ENCODE measurements at regions not wholly inside any gene's neighbourhood (a gene's known extent, or its start where the extent isn't known, plus 50 kb on each side); places are given as distances from the start of the nearest gene placed in this dataset.

DNA sequence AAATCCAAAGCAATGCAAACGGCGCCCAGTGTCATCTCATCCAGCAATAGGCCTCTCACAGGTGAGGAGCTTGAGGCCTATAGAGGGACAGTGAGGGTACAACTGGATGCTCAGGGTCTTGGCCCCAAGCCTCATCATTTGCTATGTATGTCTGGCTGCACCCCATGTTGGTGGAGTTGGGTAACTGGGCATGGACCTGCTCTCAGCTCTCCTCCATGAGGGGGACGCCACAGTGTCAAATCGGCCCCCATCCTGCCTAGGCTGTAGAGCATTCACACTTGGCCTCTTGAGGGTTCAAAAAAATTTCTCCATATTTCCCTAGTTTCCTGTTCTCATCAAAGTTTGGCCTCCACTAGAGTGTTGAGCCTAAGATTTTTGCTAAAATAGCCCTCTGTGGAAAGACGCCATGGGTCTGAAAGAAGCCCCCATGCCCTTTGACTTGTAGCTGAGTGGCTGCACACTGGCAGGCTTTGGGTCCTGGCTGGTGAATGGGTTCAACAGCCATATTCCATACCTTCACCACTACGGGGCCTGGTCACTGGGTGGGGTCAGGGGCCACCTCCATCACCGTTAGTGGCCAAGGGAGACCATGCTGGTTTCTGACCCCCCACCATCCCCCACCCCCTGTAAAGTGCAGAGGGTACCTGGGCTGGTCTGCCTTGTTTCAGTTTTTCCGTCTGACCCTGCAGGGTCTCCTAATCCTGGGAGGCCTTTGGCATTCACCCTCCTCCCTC lies 132.3 kb upstream of the TBX20 start:
- TF ChIP-seq TCF12 (IDR thresholded peaks at IDR 0.05; ENCODE audit: low read depth) (no peak), YY1 (IDR thresholded peaks at IDR 0.05; ENCODE audit: low read depth) (no peak), CEBPB (IDR thresholded peaks at IDR 0.05) (no peak), CREB1 (IDR thresholded peaks at IDR 0.05; ENCODE audit: low read depth) (no peak), EP300 (IDR thresholded peaks at IDR 0.05; ENCODE audit: borderline replicate concordance) (no peak), TEAD4 (IDR thresholded peaks at IDR 0.05) (no peak), RAD21 (IDR thresholded peaks at IDR 0.05; ENCODE audit: low read depth) (no peak), FOXM1 (IDR thresholded peaks at IDR 0.05; ENCODE audit: borderline replicate concordance, low read depth) (no peak)
- TF ChIP-seq, protein P1, sequence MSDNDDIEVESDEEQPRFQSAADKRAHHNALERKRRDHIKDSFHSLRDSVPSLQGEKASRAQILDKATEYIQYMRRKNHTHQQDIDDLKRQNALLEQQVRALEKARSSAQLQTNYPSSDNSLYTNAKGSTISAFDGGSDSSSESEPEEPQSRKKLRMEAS (IDR thresholded peaks at IDR 0.05) = no peak
- TF ChIP-seq, protein P2, sequence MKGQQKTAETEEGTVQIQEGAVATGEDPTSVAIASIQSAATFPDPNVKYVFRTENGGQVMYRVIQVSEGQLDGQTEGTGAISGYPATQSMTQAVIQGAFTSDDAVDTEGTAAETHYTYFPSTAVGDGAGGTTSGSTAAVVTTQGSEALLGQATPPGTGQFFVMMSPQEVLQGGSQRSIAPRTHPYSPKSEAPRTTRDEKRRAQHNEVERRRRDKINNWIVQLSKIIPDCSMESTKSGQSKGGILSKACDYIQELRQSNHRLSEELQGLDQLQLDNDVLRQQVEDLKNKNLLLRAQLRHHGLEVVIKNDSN (IDR thresholded peaks at IDR 0.05) = no peak
- TF ChIP-seq, protein P3, sequence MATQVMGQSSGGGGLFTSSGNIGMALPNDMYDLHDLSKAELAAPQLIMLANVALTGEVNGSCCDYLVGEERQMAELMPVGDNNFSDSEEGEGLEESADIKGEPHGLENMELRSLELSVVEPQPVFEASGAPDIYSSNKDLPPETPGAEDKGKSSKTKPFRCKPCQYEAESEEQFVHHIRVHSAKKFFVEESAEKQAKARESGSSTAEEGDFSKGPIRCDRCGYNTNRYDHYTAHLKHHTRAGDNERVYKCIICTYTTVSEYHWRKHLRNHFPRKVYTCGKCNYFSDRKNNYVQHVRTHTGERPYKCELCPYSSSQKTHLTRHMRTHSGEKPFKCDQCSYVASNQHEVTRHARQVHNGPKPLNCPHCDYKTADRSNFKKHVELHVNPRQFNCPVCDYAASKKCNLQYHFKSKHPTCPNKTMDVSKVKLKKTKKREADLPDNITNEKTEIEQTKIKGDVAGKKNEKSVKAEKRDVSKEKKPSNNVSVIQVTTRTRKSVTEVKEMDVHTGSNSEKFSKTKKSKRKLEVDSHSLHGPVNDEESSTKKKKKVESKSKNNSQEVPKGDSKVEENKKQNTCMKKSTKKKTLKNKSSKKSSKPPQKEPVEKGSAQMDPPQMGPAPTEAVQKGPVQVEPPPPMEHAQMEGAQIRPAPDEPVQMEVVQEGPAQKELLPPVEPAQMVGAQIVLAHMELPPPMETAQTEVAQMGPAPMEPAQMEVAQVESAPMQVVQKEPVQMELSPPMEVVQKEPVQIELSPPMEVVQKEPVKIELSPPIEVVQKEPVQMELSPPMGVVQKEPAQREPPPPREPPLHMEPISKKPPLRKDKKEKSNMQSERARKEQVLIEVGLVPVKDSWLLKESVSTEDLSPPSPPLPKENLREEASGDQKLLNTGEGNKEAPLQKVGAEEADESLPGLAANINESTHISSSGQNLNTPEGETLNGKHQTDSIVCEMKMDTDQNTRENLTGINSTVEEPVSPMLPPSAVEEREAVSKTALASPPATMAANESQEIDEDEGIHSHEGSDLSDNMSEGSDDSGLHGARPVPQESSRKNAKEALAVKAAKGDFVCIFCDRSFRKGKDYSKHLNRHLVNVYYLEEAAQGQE (IDR thresholded peaks at IDR 0.05; ENCODE audit: low read depth) = no peak

DNA sequence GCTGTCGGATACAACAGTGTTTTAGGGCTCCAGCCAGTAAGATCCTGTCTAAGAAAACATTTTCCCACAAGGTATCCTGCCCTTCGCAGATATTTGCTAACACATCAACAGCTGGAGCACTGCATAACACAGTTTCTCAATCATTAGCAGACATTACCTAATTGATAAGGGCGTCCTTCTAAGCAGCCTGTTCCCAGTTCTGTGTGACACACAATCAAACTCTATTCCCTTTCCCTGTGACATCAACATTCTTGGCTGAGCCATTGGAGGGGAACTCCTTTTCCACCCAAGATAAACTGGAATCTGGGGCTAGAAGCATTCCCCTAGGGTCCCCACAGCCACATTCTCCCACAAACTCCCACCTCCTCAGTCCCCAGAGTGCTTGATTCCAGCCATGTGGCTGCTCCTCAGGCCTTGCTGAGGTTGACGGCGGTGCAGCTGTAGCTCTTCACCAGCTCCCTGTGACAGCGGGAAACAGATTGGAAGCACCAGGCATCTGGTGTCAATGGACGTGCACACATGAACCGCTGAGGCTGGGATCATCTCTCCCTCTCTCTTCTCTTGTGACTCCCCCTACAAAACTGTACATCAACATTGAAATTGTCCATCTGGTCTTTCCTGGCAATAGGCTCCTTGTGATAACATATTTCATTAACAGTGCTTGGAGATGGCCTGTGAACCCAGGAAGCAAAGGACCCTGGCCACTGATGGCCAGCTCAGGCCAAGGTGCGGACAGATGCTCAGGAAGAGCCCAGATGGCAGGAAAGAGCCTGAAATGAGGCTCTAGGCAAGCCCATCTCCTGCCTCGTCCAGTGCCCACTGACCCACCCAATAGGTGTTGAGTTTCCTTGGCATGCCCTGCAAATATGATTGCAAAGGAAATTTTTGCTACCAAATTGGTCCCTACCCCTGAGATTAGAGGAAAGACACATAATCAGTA lies 131.1 kb upstream of the TBX20 start:
- no peak for TF ChIP-seq YY1 (IDR thresholded peaks at IDR 0.05; ENCODE audit: low read depth)
- TF ChIP-seq, protein P1 (IDR thresholded peaks at IDR 0.05) = no peak
- TF ChIP-seq, protein P3 (IDR thresholded peaks at IDR 0.05; ENCODE audit: low read depth) = no peak
- TF ChIP-seq CREB1 (IDR thresholded peaks at IDR 0.05; ENCODE audit: low read depth) = no peak
- TF ChIP-seq TEAD4 (IDR thresholded peaks at IDR 0.05) = no peak
- no peak for TF ChIP-seq TCF12 (IDR thresholded peaks at IDR 0.05; ENCODE audit: low read depth)
- no peak for TF ChIP-seq EGR1 (IDR thresholded peaks at IDR 0.05)
- TF ChIP-seq NFIC (IDR thresholded peaks at IDR 0.05) = no peak
- no peak for TF ChIP-seq CEBPB (IDR thresholded peaks at IDR 0.05)
- no peak for TF ChIP-seq RAD21 (IDR thresholded peaks at IDR 0.05; ENCODE audit: low read depth)
- TF ChIP-seq TAF1 (IDR thresholded peaks at IDR 0.05; ENCODE audit: low read depth) = no peak
- TF ChIP-seq, protein P2 (IDR thresholded peaks at IDR 0.05) = no peak

DNA sequence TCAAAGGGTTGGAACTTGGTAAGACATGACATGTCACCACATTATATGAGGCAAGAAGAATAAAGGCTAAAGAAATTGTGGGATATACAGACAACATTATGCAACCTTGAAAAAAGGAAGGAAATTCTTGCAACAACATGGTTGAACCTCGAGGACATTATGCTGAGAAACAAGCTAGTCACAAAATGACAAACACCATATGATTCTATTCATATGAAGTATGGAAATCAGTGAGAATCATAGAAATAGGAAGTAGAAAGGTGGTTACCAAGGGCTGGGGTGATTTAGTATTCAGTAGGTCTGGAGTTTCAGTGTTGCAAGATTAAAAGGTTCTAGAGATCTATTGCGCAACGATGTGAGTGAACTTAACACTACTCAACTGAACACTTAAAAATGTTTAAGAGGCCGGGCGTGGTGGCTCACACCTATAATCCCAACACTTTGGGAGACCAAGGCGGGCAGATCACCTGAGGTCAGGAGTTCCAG lies 126.9 kb upstream of the TBX20 start:
- TF ChIP-seq CEBPB (IDR thresholded peaks at IDR 0.05) (peak; percentile 86), TEAD4 (IDR thresholded peaks at IDR 0.05) (no peak)

DNA sequence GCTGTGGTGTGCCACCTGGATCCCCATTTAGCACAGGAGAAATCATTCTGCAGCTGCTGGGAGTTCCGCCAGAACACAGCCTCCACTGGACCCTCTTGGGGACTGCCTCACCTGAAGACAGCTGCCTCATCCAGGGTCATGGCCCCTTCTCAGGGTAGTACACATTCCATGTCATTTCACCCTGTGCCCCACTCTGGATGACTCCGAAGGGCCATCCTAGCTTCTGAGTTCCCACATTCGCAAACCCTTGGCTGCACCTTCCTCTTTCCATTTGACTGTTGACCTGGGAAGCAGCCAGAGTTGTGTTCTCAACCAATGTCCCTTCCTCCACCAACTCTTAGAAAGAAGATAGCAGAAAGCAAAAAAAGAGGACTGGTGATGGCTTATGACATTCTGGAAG lies 125.6 kb upstream of the TBX20 start:
- TF ChIP-seq TAF1 (IDR thresholded peaks at IDR 0.05; ENCODE audit: low read depth) = no peak
- TF ChIP-seq ZBTB7A (IDR thresholded peaks at IDR 0.05; ENCODE audit: low read depth) = no peak
- no peak for TF ChIP-seq YY1 (IDR thresholded peaks at IDR 0.05; ENCODE audit: low read depth)
- no peak for TF ChIP-seq EGR1 (IDR thresholded peaks at IDR 0.05)
- TF ChIP-seq, protein P2 (IDR thresholded peaks at IDR 0.05) = no peak
- TF ChIP-seq TEAD4 (IDR thresholded peaks at IDR 0.05) = no peak
- TF ChIP-seq TCF12 (IDR thresholded peaks at IDR 0.05; ENCODE audit: low read depth) = no peak
- no peak for TF ChIP-seq CREB1 (IDR thresholded peaks at IDR 0.05; ENCODE audit: low read depth)
- TF ChIP-seq NFIC (IDR thresholded peaks at IDR 0.05) = no peak
- no peak for TF ChIP-seq CEBPB (IDR thresholded peaks at IDR 0.05)
- TF ChIP-seq, protein P1 (IDR thresholded peaks at IDR 0.05) = no peak
- no peak for TF ChIP-seq FOXM1 (IDR thresholded peaks at IDR 0.05; ENCODE audit: borderline replicate concordance, low read depth)
- TF ChIP-seq, protein P3 (IDR thresholded peaks at IDR 0.05; ENCODE audit: low read depth) = no peak
- no peak for TF ChIP-seq EP300 (IDR thresholded peaks at IDR 0.05; ENCODE audit: borderline replicate concordance)
- TF ChIP-seq RAD21 (IDR thresholded peaks at IDR 0.05; ENCODE audit: low read depth) = no peak
